Activated T-helper 1 cell treated with anti-CD3 and anti-CD28 coated beads, Interleukin-12 subunit alpha, Interleukin-12 subunit beta, Interleukin-2, Interleukin-4 antibody, amounts not matched to agents 30 ng/mL and 10 ng/mL and 1 ng/mL, durations not matched to agents 14 hours and 24 hours and 36 hours (primary cell): ENCODE measurements at regions not wholly inside any gene's neighbourhood (a gene's known extent, or its start where the extent isn't known, plus 50 kb on each side); places are given as distances from the start of the nearest gene placed in this dataset.

ENCODE experiments used
- DNase-seq: peaks from one replicate; pipeline ENCODE4 v3.0.0; 2021; ENCODE audit warnings: low spot score
- H3K27ac Mint-ChIP-seq: one replicate; pipeline ENCODE4 v1.8.0; 2021; ENCODE audit warnings: mild to moderate bottlenecking, mixed read lengths
- H3K27me3 Mint-ChIP-seq: one replicate; pipeline ENCODE4 v1.8.0; 2022; ENCODE audit warnings: mild to moderate bottlenecking, moderate library complexity, mixed read lengths; ENCODE audit not compliant: insufficient read depth
- H3K36me3 Mint-ChIP-seq: one replicate; pipeline ENCODE4 v1.8.0; 2021; ENCODE audit warnings: low read depth, mixed read lengths
- H3K4me1 Mint-ChIP-seq: one replicate; pipeline ENCODE4 v1.8.0; 2021; ENCODE audit warnings: low read depth, mixed read lengths
- H3K4me3 Mint-ChIP-seq: one replicate; pipeline ENCODE4 v1.8.0; 2021; ENCODE audit warnings: mild to moderate bottlenecking, moderate library complexity, mixed read lengths
- H3K9me3 Mint-ChIP-seq: one replicate; pipeline ENCODE4 v1.8.0; 2021; ENCODE audit warnings: mixed read lengths
- intact Hi-C: fragments of 100-400 bp; cut with micrococcal nuclease; formaldehyde crosslinking; loops from one replicate; pipeline ENCODE4 v1.15.1; 2024

DNA sequence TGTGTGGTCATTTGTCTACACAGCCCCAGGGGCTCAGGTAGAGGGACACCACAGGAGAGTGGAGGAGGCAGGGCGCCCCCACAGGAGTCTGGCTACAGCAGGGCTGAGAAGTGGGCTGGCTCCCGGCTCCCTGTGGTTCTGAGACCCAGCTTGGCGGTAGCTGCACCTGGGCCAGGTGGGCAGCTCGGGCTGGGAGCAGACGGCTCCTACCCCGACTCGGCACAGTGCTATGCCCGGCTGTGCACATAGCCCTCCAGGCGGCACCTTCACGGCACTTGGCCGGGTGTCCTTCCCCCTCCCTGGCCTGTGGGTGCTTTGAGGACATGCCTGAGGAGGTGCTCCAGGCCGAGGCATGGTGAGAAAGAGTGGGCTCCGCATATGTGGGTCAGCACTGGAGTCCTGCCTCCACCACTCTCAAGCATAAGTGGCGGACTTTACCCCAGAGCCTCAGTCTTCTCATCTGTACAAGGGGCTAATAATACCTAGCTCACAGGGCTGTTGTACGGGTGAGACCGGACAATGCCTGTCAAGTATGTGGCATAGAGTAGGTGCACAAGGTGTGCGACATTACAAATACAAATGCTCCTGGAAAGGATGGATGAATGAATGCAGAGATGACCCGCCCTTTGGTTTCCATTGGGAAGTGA lies 50.1 kb upstream of the JPH3 start:
- DNase-seq, result no peak
- Mint-ChIP-seq H3K9me3 (no peaks in the 10 kb centered on the region), H3K27ac (no peak overlapping the region), H3K36me3 (no peaks in the 10 kb centered on the region), H3K4me1 (no peaks in the 10 kb centered on the region), H3K27me3 (peaks cover 2% of the 10 kb centered on the region), H3K4me3 (no peak overlapping the region)
- intact Hi-C loops, result no loop called here

DNA sequence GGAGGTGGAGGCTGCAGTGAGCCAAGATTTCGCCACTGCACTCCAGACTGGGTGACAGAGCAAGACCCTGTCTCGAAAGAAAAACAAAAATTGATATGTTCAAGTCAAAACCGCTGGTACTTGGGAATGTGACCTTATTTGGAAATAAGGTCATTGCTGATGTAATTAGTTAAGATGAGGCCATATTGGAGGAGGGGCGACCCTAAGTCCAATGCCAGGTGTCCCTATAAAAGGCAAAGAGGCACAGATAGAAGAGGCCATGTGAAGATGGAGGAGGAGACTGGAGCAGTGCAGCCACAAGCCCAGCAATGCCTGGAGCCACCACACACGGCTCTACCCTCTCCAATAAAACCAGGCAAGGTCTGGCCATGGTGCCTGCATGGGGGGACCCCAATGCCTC lies 50.8 kb upstream of the JPH3 start:
- Mint-ChIP-seq H3K27ac (no peak overlapping the region), H3K4me1 (no peaks in the 10 kb centered on the region), H3K36me3 (no peaks in the 10 kb centered on the region), H3K4me3 (no peak overlapping the region), H3K27me3 (peaks cover 2% of the 10 kb centered on the region), H3K9me3 (no peaks in the 10 kb centered on the region)
- intact Hi-C loops, result loop anchor here (2.0 kb wide), 1 partner anchor 319 kb away; no protein-coding TSS in a partner anchor
- no peak for DNase-seq

DNA sequence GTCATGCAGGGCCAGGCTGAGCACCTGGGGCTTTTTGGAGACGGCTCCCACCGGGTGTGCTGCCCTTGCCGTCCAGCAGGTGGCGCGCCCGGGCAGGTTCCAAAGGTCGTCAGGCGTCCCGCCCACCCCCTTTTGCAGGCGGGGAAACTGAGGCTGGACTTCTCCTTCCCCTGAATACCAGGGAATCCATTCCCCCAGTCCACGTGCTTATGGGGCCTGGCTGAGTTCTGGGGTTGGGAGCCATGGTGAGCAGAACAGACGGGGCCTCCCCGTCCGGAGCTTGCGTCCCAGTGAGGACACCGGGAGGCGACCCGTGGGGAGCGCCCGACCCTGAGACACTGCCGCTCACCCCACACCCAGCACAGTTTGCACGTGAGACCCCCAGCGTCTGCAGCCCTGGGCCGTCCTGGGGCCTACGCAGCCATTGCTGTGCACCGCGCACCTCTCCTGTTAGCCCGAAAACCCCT lies 51.8 kb upstream of the JPH3 start:
- Mint-ChIP-seq H3K27me3 (peaks cover 4% of the 10 kb centered on the region), H3K4me3 (no peak overlapping the region), H3K9me3 (no peaks in the 10 kb centered on the region), H3K36me3 (no peaks in the 10 kb centered on the region), H3K4me1 (no peaks in the 10 kb centered on the region), H3K27ac (no peak overlapping the region)
- intact Hi-C loops, result loop anchor here (1.0 to 2.0 kb wide), 3 partner anchors 86 to 320 kb away; no protein-coding TSS in a partner anchor
- peak; percentile 42 for DNase-seq

DNA sequence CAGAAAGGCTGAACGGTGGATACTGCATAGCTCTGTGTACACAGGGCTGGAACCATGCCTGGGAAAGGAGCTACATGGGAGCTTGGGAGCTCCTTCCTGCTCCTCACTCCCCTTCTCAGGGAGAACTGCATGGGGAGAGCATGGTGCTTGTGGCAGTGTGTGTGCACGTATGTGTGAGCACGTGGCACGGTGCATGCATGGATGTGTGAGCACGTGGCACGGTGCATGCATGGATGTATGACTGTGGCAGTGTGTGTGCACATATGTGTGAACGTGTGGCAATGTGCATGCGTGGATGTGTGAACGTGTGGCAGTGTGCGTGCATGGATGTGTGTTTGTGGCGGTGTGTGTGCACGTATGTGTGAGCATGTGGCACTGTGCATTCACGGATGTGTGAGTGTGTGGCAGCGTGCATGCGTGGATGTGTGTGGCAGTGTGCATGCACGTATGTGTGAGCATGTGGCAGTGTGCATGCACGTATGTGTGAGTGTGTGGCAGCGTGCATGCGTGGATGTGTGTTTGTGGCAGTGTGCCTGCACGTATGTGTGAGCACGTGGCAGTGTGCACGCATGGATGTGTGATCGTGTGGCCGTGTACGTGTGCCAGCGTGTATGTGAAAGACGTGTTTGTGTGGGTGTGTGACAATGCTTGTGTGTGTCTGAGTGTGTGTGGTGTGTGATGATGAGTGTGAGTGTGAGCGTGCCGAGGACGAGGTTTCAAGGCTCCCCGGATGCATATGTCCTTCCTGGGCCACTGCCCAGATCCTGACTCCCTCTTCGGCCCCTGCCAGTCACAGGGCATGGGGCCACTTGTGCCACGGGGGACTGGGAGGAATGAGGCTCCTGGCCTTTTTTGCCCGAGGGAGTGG lies 52.4 kb upstream of the JPH3 start:
- H3K27me3 Mint-ChIP-seq, result peaks cover 5% of the 10 kb centered on the region
- no peak for DNase-seq
- no peaks in the 10 kb centered on the region for H3K9me3 Mint-ChIP-seq
- no peak overlapping the region for H3K4me3 Mint-ChIP-seq
- intact Hi-C loops, result loop anchor here (1.0 to 2.0 kb wide), 3 partner anchors 86 to 321 kb away; no protein-coding TSS in a partner anchor
- no peaks in the 10 kb centered on the region for H3K4me1 Mint-ChIP-seq
- no peaks in the 10 kb centered on the region for H3K36me3 Mint-ChIP-seq
- H3K27ac Mint-ChIP-seq, result no peak overlapping the region

DNA sequence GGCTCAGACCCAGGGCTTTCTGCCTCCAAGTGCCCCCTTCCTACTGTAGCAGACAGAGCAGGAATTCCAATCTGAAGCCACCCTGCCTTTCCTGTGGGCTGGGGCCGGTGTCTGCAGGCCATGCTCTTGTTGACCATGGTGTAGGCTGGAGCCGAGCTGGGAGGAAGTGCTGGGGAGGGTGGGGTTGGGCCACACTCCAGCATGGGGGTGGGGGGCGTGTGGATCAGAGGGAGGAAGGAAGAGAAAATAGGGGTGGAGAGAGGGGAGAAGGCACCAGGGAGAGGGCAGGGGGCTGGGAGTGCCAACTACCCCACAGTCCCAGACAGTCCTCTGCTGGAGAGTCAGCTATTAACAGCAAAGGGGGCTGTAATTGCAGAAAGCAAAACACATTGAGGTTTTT lies 54.3 kb upstream of the JPH3 start:
- no peaks in the 10 kb centered on the region for H3K4me1 Mint-ChIP-seq
- no peaks in the 10 kb centered on the region for H3K9me3 Mint-ChIP-seq
- H3K36me3 Mint-ChIP-seq, result no peaks in the 10 kb centered on the region
- intact Hi-C loops, result no loop called here
- H3K4me3 Mint-ChIP-seq, result no peak overlapping the region
- no peak overlapping the region for H3K27ac Mint-ChIP-seq
- no peak for DNase-seq
- peaks cover 5% of the 10 kb centered on the region for H3K27me3 Mint-ChIP-seq

DNA sequence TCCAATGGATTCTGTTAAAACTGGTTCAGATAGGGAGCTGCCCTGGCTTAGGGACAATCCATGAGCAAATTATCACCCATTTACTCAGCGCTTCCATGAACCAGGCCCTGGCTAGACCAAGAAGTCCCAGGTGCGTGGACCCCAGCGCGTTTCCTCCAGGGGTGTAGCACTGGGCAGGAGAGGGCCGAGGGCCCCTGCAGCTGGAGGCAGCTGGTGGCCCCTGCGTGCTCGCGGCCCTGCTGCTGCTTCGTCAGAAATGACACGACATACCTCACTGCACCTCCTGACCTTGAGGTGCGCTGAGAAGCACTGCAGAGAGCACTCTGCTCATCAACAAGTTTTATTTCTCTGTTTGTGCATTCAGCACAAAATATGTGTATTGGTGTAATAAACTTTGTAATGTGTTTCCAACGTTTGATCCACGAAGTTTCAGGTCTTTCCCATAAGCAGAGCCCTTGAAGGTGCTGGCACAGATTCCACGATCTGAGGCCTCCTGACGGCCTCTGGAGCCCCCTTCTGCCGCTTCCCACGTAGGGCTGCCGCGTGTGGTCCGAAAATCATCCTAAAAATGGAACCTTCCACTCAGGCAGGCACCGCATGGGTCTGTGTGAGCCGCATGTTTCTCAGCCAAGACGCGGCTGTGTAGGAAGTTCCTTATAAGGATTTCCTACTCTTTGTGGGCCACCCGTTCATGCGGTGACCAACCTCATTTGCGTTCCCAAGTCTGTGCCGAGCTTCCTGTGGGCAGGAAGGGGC lies 50.8 kb upstream of the ZCCHC14 start:
- Mint-ChIP-seq H3K36me3 (no peaks in the 10 kb centered on the region), H3K4me3 (no peak overlapping the region), H3K27ac (no peak overlapping the region), H3K4me1 (peaks cover under 1% of the 10 kb centered on the region), H3K9me3 (no peaks in the 10 kb centered on the region), H3K27me3 (peaks cover 12% of the 10 kb centered on the region)
- intact Hi-C loops, result no loop called here
- DNase-seq, result no peak

DNA sequence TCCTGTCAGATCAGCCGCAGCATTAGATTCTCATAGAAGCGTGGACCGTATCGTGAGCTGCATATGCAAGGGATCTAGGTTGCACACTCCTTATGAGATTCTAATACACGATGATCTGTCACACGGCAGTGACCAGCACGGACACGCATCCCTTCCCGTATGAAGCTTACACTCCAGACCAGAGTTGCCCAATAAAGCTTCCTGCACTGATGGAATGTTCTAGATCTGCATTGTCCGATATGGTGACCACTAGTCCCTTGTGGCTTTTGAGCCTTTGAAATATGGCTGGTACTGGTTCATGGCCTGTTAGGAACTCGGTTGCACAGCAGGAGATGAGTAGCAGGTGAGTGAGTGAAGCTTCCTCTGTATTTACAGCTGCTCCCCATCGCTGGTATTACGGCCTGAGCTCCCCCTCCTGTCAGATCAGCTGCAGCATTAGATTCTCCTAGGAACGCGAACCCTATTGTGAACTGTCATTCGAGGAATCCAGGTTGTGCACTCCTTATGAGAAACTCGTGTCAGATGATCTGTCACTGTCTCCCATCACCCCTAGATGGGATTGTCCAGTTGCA lies 49.8 kb upstream of the ZCCHC14 start:
- no peak overlapping the region for H3K4me3 Mint-ChIP-seq
- no peak for DNase-seq
- H3K27ac Mint-ChIP-seq, result no peak overlapping the region
- H3K36me3 Mint-ChIP-seq, result no peaks in the 10 kb centered on the region
- H3K27me3 Mint-ChIP-seq, result peaks cover 15% of the 10 kb centered on the region
- peaks cover 5% of the 10 kb centered on the region for H3K4me1 Mint-ChIP-seq
- intact Hi-C loops, result no loop called here
- H3K9me3 Mint-ChIP-seq, result no peaks in the 10 kb centered on the region
